Heart left ventricle (tissue), 13 donors: ENCODE measurements at regions not wholly inside any gene's neighbourhood (a gene's known extent, or its start where the extent isn't known, plus 50 kb on each side); places are given as distances from the start of the nearest gene placed in this dataset.

ENCODE experiments used
- CTCF ChIP-seq, 12 donors: fragments of 200-600 bp; sonication (generic) in 4 of 12; IDR thresholded peaks; one replicate each; pipeline versions ENCODE4 v1.5.0 to v1.8.0; 2018 to 2022; ENCODE audit warnings: antibody characterized with exemption in 12 of 12, mild to moderate bottlenecking in 5 of 12
- POLR2A ChIP-seq, 2 donors: fragments of 450-650 bp; IDR thresholded peaks; one replicate each; pipeline ENCODE4 v1.6.1; 2017; ENCODE audit warnings: antibody characterized with exemption in 2 of 2, mild to moderate bottlenecking in 2 of 2, moderate library complexity in 2 of 2
- donor health status: ischemic (EF 13 %, LVEDD 7.1; RV severe dilation, severe dysfunction).
- donor health status: DM: no; HTN: yes; CAD: no.
- donor health status: DM: no; HTN: no; CAD: no.
- donor health status: ischemic (EF 25% LVEDD 6.9; RV normal size, moderate dysfunction).
- donor health status: ischemic (EF 25% LVEDD 5.7; RV mildly dilated, moderate dysfunction).
- donor health status: ischemic (EF 35%, LVEDD 5.7; RV mildly dilated, moderate dysfunction).
- donor health status: nonischemic (EF 11% LVEDD 7.7; RV severe dilation, severe dysfunction).
- donor health status: DM: yes; HTN: yes; CAD: no.
- donor health status: PGD.
- donor health status: ischemic (EF 29% LVEDD 5.4; RV normal size, mild dysfunction).
- donor health status: nonischemic (EF 23%, LVEDD 6.1; RV moderate dilation, normal function).

- TF ChIP-seq CTCF (IDR thresholded peaks at IDR 0.05) (no peak), POLR2A (IDR thresholded peaks at IDR 0.05) (no peak)
Observed at GRCh38 chrX:28223991-28224390, 242.7 kb upstream of the DCAF8L1 start.
